GM18858 (cell line): ENCODE measurements at regions not wholly inside any gene's neighbourhood (a gene's known extent, or its start where the extent isn't known, plus 50 kb on each side); places are given as distances from the start of the nearest gene placed in this dataset.
"Not testable (repeated sequence)": the region's sequence is repeated elsewhere in the genome, so short reads cannot be mapped to it uniquely, and the experiment has no call there.

ENCODE experiments used
- ATAC-seq: cut with Tn5 transposase; IDR thresholded peaks from one replicate; pipeline ENCODE4 v1.9.1; 2021; ENCODE audit not compliant: unreplicated experiment

DNA sequence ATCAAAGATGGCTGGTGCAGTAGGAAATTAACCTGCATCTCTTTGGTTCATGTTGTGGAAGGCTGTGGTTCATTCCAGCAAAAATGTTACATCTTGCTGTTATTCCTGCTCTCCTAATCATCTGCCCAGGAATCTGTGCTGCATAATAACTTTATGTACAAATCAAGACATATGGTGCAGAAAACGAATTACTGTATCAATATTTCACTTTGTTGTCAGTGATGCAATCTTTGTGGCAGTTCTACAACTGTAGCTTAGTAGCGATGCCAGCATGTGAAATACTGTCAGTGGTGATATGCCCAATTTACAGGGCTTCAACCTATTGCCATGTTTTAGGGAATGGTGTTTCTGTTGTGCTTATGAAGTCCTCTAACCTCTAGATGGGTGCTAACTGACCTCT is 1114.7 kb downstream of the SOCS6 start:
- ATAC-seq, result no peak

GRCh38 chr18:71398531-71398930 is 1109.7 kb downstream of the SOCS6 start:
- ATAC-seq, result no peak

DNA sequence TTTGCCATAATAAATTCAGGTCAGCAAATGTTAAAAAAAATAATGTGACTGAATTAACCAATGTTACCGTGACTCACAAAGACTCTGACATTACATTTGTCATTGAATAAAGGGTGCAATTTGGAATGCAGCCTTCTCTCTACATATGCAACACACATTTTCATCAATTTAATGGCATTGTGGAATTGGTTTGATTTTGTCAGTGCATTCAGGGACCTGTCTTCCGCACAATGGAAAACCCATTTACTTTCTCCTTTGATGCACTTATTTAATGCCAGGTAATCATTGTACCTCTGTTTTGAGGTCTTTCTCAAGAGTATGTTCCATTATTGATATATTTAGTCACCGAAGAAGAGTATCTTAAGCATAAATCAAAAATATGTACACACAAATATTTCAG is 1099.3 kb downstream of the SOCS6 start:
- ATAC-seq, result no peak

DNA sequence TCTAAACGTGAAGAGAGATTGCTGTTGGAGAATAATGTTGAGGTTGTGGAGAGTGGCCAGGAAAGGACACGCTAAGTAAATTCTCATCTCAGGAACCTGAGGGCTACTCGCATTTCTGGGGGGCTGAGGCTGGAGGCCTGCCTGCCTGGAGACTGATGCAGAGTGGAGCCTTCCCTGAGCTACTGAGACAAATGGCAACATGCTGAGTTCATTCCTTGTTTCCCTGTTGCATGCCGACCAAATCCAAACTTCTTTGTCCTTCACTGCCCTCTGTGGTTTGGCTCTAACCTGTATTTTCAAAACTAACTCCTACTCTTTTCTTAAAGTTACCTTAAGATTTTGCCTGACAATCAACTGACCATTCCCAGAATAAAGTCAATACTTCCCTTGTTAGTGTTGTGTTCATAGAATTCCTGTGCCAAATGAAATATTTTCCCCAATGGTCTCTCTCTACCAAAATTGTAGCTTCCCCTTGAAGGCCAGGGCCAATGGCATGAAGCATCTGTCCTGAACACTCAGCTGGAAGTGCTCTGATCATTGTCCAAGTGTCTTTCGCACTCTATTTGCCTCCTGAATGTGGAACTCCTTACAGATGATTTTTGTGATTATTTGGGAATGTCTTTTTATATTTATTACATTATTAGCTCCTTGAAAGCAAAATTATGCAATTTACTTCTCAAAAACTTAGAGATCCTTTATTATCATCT is 1085.6 kb downstream of the SOCS6 start:
- ATAC-seq, result no peak

- no peak for ATAC-seq
These were observed 1083.2 kb downstream of the SOCS6 start for GRCh38 chr18:71371951-71372605.

DNA sequence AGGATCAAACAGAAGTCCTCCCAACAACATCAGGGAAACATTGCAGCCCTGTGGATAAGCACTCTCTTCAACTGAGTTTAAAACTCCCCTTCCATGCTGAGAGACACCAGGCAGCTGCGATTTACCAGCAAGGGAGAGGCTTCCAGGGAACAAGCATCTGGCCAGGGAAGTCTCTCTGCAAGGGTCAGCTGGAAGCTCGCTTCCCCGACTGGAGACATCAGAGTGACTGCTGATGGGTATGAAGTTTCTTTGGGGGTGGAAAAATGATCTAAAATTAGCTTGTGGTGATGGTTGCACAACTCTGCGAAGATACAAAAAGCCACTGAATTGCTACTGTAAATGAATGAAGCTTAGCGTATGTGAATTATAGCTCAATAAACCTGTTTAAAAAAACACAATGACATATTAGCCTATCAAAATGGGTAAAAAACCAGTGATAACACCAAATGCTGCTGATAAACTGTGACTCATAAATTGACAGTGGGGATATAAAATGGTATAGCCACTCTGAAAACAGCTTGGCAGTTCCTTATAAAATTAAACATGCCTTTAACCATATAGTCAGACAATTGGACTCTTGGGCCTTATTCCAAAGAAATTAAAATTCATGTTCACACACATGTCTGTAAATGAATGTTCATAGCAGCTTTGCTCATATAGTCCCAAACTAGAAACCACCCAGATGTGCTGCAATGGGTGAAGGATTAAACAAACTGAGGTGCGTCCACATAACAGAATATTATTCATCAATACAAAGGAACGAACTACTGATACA is 1082.0 kb downstream of the SOCS6 start:
- no peak for ATAC-seq

- no peak for ATAC-seq
These were observed 1081.2 kb downstream of the SOCS6 start for GRCh38 chr18:71370095-71370494.

GRCh38 chr18:71362140-71362539 is 1073.3 kb downstream of the SOCS6 start:
- no peak for ATAC-seq

- ATAC-seq, result not testable (repeated sequence)
These were observed 1066.8 kb downstream of the SOCS6 start for GRCh38 chr18:71355599-71355998.

DNA sequence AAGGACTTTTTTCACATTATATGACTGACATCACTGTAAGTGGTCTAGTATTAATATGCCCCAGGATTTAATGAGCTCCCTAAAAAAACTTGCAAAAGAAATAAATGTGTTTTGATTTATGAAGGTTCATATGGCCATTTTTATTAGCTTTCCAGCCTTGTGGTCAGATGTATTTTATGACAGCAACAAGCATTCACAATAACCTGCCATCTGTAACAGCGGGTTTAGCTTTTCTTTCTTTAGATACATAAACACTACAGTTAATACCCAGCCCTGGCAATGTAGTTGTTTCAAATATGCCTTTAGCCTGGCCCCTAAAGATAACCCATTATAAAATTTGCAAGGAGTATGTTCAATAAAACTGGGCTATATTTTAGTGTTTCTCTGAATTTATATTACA is 1063.8 kb downstream of the SOCS6 start:
- ATAC-seq, result no peak

- ATAC-seq, result no peak
These were observed 1047.8 kb downstream of the SOCS6 start for GRCh38 chr18:71336576-71337210.

GRCh38 chr18:71329563-71329962 is 1040.7 kb downstream of the SOCS6 start:
- no peak for ATAC-seq

DNA sequence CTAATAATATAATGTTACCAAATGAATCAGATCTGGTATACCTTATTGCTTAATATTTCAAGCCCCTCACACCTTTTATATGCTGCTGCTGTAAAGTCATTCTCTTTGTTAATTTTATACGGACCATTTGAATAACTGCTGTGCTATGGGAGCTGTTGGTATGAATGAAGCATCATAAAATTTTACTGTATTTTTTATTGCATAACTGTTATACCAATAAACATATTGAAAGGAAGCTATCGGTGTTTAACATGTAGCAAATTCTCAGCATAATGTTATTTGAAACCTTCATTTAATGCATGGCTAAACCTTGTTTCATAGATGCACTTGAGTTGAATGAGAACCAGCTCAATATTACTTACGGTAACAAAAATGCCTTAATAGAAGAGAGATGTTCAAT is 1040.3 kb downstream of the SOCS6 start:
- ATAC-seq, result no peak

- no peak for ATAC-seq
These were observed 1039.0 kb downstream of the SOCS6 start for GRCh38 chr18:71327850-71328249.

GRCh38 chr18:71327441-71327840 is 1038.6 kb downstream of the SOCS6 start:
- ATAC-seq, result no peak

GRCh38 chr18:71326826-71327225 is 1038.0 kb downstream of the SOCS6 start:
- no peak for ATAC-seq

DNA sequence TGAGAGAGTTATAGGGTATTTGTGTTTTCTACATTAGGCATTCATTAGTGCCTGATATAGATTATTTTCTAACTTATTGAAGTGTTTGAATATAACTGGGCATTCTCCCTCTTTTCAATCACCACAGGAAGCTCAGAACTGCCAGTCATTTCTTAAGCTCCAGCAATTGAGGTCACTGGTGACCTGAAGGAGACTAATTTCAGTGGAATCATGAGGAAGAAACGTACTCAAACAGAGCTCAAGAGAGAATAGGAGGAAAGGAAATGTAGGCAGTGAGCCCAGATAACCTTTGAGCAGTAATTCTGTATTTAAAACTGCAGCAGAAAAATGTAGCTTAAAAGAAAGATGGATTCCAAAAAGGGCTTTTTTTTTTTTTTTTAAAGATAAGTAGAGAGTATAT is 1035.5 kb downstream of the SOCS6 start:
- no peak for ATAC-seq

DNA sequence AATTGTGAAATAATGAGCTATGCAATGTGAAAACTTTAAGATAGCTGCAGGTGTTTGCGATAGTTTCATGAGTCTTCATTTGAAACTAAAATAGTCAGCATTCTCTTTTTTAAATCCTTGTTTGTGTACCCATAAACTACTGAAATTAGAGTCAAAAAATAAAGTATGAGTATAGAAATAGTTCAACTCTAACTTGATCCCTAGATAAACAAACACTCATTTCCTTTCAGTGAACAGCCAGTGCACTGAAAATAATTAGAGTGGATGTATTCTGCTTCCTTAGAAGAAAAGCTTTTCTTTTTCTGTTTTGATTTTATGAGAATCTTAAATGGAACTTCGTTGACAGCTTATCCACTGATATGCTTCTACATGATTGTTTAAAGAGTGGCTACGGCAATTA is 1033.4 kb downstream of the SOCS6 start:
- ATAC-seq, result no peak

GRCh38 chr18:71321319-71321718 is 1032.5 kb downstream of the SOCS6 start:
- no peak for ATAC-seq

DNA sequence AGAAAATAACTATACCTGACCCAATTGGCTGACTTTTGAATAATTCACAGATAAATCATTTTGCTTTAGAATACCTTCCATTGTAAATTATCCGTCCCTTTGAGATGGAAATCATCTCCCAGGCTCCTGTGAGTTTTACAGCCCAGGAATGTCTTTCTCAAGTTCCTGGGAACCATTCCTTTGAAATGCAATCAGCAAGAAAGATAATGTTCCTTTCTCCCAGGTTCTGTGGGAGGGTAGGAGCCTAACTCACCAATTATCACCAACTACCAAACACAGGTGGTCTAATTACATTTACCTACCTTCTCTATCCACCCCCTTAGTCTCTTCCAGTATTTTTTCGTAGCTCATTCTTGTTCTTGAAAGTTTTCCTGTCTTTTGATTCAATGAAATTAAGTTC is 1016.0 kb downstream of the SOCS6 start:
- no peak for ATAC-seq

DNA sequence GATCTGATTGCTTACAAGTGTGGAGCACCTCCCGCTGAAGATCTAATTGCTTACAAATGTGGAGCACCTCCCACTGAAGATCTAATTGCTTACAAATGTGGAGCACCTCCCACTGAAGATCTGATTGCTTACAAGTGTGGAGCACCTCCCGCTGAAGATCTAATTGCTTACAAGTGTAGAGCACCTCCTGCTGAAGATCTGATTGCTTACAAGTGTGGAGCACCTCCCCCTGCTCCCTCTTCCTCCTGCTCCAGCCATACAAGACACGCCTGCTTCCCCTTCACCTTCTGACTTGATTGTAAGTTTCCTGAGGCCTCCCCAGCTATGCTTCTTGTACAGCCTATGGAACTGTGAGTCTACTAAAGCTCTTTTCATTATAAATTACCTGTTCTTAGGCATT is 1014.9 kb downstream of the SOCS6 start:
- not testable (repeated sequence) for ATAC-seq

GRCh38 chr18:71301596-71301995 is 1012.8 kb downstream of the SOCS6 start:
- ATAC-seq, result no peak
